Activated naive CD4-positive, alpha-beta T cell (primary cell): ENCODE measurements at regions not wholly inside any gene's neighbourhood (a gene's known extent, or its start where the extent isn't known, plus 50 kb on each side); places are given as distances from the start of the nearest gene placed in this dataset.

ENCODE experiments used
- DNase-seq, 4 experiments: peaks; one replicate each; lab custom pipeline; 2025; lab: John Stamatoyannopoulos, UW

GRCh38 chr14:53807542-53807941 lies 149.1 kb downstream of the BMP4 start:
- DNase-seq, result no peak

- DNase-seq, result no peak
These were observed 149.5 kb downstream of the BMP4 start for GRCh38 chr14:53807108-53807507.

- DNase-seq, result no peak
These were observed 159.9 kb downstream of the BMP4 start for GRCh38 chr14:53796734-53797133.

- DNase-seq, result no peak
These were observed 162.7 kb downstream of the BMP4 start for GRCh38 chr14:53793790-53794505.

GRCh38 chr14:53792909-53793308 lies 163.7 kb downstream of the BMP4 start:
- DNase-seq, result no peak

GRCh38 chr14:53790731-53791500 lies 165.7 kb downstream of the BMP4 start:
- no peak for DNase-seq

- DNase-seq, result no peak
These were observed 168.1 kb downstream of the BMP4 start for GRCh38 chr14:53788566-53788965.

- DNase-seq, result no peak
These were observed 170.6 kb downstream of the BMP4 start for GRCh38 chr14:53786045-53786444.

- no peak for DNase-seq
These were observed 171.9 kb downstream of the BMP4 start for GRCh38 chr14:53784688-53785087.

- no peak for DNase-seq
These were observed 173.4 kb downstream of the BMP4 start for GRCh38 chr14:53783256-53783655.

- no peak for DNase-seq
These were observed 176.5 kb downstream of the BMP4 start for GRCh38 chr14:53780051-53780555.

- no peak for DNase-seq
These were observed 177.3 kb downstream of the BMP4 start for GRCh38 chr14:53779301-53779700.

GRCh38 chr14:53778263-53778662 lies 178.4 kb downstream of the BMP4 start:
- no peak for DNase-seq

GRCh38 chr14:53772936-53773335 lies 183.7 kb downstream of the BMP4 start:
- no peak for DNase-seq

GRCh38 chr14:53767566-53767965 lies 189.1 kb downstream of the BMP4 start:
- no peak for DNase-seq

- no peak for DNase-seq
These were observed 190.0 kb downstream of the BMP4 start for GRCh38 chr14:53766601-53767000.

GRCh38 chr14:53766106-53766505 lies 190.5 kb downstream of the BMP4 start:
- no peak for DNase-seq

GRCh38 chr14:53764846-53765245 lies 191.8 kb downstream of the BMP4 start:
- no peak for DNase-seq

- DNase-seq, result no peak
These were observed 198.5 kb downstream of the BMP4 start for GRCh38 chr14:53758141-53758540.

GRCh38 chr14:53757732-53758131 lies 198.9 kb downstream of the BMP4 start:
- DNase-seq, result no peak

GRCh38 chr14:53751650-53752049 lies 205.0 kb downstream of the BMP4 start:
- no peak for DNase-seq

GRCh38 chr14:53748691-53749090 lies 207.9 kb downstream of the BMP4 start:
- no peak for DNase-seq

- no peak for DNase-seq
These were observed 211.8 kb downstream of the BMP4 start for GRCh38 chr14:53744857-53745256.
